ENCODE measurements at regions not wholly inside any gene's neighbourhood (a gene's known extent, or its start where the extent isn't known, plus 50 kb on each side); places are given as distances from the start of the nearest gene placed in this dataset.

DNA sequence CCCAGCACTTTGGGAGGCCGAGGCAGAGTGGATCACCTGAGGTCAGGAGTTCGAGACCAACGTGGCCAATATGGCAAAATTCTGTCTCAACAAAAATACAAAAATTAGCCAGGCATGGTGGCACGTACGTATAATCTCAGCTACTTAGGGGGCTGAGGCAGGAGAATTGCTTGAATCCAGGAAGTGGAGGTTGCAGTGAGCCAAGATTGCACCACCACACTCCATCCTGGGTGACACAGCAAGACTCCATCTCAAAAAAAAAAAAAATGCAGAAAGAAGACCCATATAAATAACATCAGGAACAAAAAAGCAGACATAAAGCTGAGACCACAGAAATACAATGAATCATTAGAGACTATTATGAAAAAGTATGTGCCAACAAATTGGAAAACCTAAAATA is 235.2 kb upstream of the VEPH1 start:
- no peak overlapping the region for H3K4me3 Mint-ChIP-seq
- DNase-seq (ENCODE audit: low spot score in 2 of 2, unreplicated experiment in 2 of 2) = no peak
- H3K36me3 Mint-ChIP-seq = no peaks in the 10 kb centered on the region
- H3K4me1 Mint-ChIP-seq = no peaks in the 10 kb centered on the region
- no peaks in the 10 kb centered on the region for H3K27me3 Mint-ChIP-seq (ENCODE audit: low read depth)
- H3K9me3 Mint-ChIP-seq = peaks cover 22% of the 10 kb centered on the region
- H3K27ac Mint-ChIP-seq = no peak overlapping the region
- TF ChIP-seq, protein P1, sequence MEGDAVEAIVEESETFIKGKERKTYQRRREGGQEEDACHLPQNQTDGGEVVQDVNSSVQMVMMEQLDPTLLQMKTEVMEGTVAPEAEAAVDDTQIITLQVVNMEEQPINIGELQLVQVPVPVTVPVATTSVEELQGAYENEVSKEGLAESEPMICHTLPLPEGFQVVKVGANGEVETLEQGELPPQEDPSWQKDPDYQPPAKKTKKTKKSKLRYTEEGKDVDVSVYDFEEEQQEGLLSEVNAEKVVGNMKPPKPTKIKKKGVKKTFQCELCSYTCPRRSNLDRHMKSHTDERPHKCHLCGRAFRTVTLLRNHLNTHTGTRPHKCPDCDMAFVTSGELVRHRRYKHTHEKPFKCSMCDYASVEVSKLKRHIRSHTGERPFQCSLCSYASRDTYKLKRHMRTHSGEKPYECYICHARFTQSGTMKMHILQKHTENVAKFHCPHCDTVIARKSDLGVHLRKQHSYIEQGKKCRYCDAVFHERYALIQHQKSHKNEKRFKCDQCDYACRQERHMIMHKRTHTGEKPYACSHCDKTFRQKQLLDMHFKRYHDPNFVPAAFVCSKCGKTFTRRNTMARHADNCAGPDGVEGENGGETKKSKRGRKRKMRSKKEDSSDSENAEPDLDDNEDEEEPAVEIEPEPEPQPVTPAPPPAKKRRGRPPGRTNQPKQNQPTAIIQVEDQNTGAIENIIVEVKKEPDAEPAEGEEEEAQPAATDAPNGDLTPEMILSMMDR (IDR thresholded peaks at IDR 0.05; ENCODE audit: unreplicated experiment) = no peak

DNA sequence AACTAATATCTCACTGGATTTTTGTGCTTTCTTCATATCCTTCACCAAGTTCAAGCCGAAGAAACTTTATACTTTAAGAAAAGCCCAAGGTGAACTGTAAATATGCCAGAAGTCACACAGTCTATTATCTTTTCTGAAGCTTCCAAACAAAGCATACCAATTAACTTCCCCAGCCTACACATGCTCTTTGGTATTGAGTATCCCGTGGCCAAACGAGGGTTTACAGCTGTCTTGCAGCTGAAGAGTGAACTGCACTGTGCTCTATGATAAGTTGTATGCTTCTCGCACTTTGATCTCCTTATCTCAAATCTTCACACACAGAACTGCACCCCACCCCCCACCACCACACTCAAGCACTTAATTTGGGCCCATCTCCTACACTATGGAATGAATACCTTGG is 215.6 kb upstream of the VEPH1 start:
- H3K4me1 Mint-ChIP-seq = no peaks in the 10 kb centered on the region
- H3K27me3 Mint-ChIP-seq (ENCODE audit: low read depth) = no peaks in the 10 kb centered on the region
- H3K36me3 Mint-ChIP-seq = no peaks in the 10 kb centered on the region
- H3K9me3 Mint-ChIP-seq = peaks cover 31% of the 10 kb centered on the region
- TF ChIP-seq, protein P1 (IDR thresholded peaks at IDR 0.05; ENCODE audit: unreplicated experiment) = no peak
- H3K4me3 Mint-ChIP-seq = no peak overlapping the region
- no peak for DNase-seq (ENCODE audit: low spot score in 2 of 2, unreplicated experiment in 2 of 2)
- H3K27ac Mint-ChIP-seq = no peak overlapping the region

GRCh38 chr3:157713101-157713500 is 209.9 kb upstream of the VEPH1 start:
- Mint-ChIP-seq H3K27me3 (ENCODE audit: low read depth) (no peaks in the 10 kb centered on the region), H3K27ac (no peak overlapping the region), H3K9me3 (peaks cover 17% of the 10 kb centered on the region), H3K4me1 (no peaks in the 10 kb centered on the region), H3K36me3 (no peaks in the 10 kb centered on the region), H3K4me3 (no peak overlapping the region)
- no peak for DNase-seq (ENCODE audit: low spot score in 2 of 2, unreplicated experiment in 2 of 2)
- TF ChIP-seq, protein P1 (IDR thresholded peaks at IDR 0.05; ENCODE audit: unreplicated experiment) = no peak

- Mint-ChIP-seq H3K27ac (no peak overlapping the region), H3K27me3 (ENCODE audit: low read depth) (peaks cover 15% of the 10 kb centered on the region), H3K4me1 (no peaks in the 10 kb centered on the region), H3K9me3 (peaks cover 4% of the 10 kb centered on the region), H3K4me3 (no peak overlapping the region), H3K36me3 (no peaks in the 10 kb centered on the region)
- DNase-seq (ENCODE audit: low spot score in 2 of 2, unreplicated experiment in 2 of 2) = no peak
- TF ChIP-seq, protein P1 (IDR thresholded peaks at IDR 0.05; ENCODE audit: unreplicated experiment) = no peak
Measured at GRCh38 chr3:157705258-157705657, 202.0 kb upstream of the VEPH1 start.

DNA sequence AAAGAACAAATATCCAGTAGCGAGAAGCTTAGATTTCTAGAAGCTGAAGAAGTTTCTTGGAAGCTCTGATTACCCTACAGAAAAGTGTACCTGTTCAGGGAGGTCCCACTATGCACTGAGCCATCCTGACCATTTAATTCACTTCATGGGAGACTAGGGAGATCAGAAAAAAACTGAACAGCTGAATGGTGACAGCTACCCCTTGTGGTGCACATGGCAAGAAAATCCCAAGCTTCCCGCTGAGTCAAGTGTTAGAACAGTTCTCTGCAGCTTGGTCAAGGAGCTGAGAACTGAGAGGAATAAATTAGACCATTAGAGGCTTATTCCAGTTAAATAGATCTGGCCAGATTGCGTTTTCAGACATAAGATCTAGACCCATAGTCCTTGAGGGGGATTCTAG is 197.2 kb upstream of the VEPH1 start:
- H3K4me1 Mint-ChIP-seq = no peaks in the 10 kb centered on the region
- no peak for DNase-seq (ENCODE audit: low spot score in 2 of 2, unreplicated experiment in 2 of 2)

More for the DNA sequence above, 197.2 kb upstream of the VEPH1 start:
- H3K9me3 Mint-ChIP-seq = no peaks in the 10 kb centered on the region
- H3K4me3 Mint-ChIP-seq = no peak overlapping the region
- H3K27ac Mint-ChIP-seq = no peak overlapping the region
- H3K36me3 Mint-ChIP-seq = no peaks in the 10 kb centered on the region
- TF ChIP-seq, protein P1 (IDR thresholded peaks at IDR 0.05; ENCODE audit: unreplicated experiment) = no peak
- H3K27me3 Mint-ChIP-seq (ENCODE audit: low read depth) = peaks cover 34% of the 10 kb centered on the region

All from mesothelial cell of epicardium (in vitro differentiated cells).